Gastrocnemius medialis (tissue), 4 donors: ENCODE measurements at regions not wholly inside any gene's neighbourhood (a gene's known extent, or its start where the extent isn't known, plus 50 kb on each side); places are given as distances from the start of the nearest gene placed in this dataset.

Experiments
- CTCF ChIP-seq, 5 experiments: fragments of 450-650 bp in 3 of 5; fragments of 200-600 bp in 2 of 5; sonication (generic) in 2 of 5; IDR thresholded peaks in 4 of 5; conservative IDR thresholded peaks in 1 of 5; 1 replicate in 4 of 5; 2 replicates in 1 of 5; pipeline ENCODE4 v1.5.1; 2016 to 2019; ENCODE audit warnings: antibody characterized with exemption in 5 of 5, mild to moderate bottlenecking in 3 of 5, moderate library complexity in 3 of 5
- POLR2A ChIP-seq, 2 donors: fragments of 450-650 bp; IDR thresholded peaks; one replicate each; pipeline ENCODE4 v1.6.1; 2017; ENCODE audit warnings: antibody characterized with exemption in 2 of 2, mild to moderate bottlenecking in 2 of 2, moderate library complexity in 2 of 2

GRCh38 chr2:45102579-45103117, 93.4 kb upstream of the SIX2 start:
- TF ChIP-seq CTCF (IDR thresholded peaks at IDR 0.05 in 4 of 5, conservative IDR thresholded peaks at IDR 0.05 in 1 of 5) = no peak
- TF ChIP-seq POLR2A (IDR thresholded peaks at IDR 0.05) = no peak
